ENCODE measurements at regions not wholly inside any gene's neighbourhood (a gene's known extent, or its start where the extent isn't known, plus 50 kb on each side); places are given as distances from the start of the nearest gene placed in this dataset.

DNA sequence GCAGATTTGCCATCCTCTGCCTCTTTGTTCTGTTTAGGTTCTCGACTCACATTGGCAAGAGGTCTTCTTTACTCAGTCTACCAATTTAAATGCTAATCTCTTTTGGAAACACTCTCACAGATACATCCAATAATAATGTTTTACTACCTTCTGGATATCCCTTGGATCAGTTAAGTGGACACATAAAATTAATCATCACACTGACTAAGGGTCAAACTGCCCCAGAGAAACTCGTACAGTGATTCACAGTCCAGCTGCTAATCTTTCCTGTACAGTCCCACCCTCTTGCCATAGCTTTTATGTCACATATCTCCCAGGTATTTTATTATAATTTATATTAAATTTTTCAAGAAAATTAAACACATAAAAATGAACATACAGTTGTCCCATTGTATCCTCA is 360.8 kb upstream of the RGMA start:
- Histone ChIP-seq H2BK20ac (ENCODE audit: low read length) (no peak overlapping the region), H2BK15ac (ENCODE audit: low read length) (no peak overlapping the region), H3K4me3 (ENCODE audit: extremely low read depth in 1 of 4, insufficient read depth in 2 of 4, low read depth in 3 of 4, low read length in 4 of 4) (no peak overlapping the region), H3K79me2 (ENCODE audit: control insufficient read depth in 1 of 2, insufficient read depth in 2 of 2, low read length in 2 of 2) (no peaks in the 10 kb centered on the region), H3K4me2 (ENCODE audit: insufficient read depth in 1 of 2, low read depth in 2 of 2, low read length in 2 of 2) (no peak overlapping the region), H3K36me3 (ENCODE audit: control insufficient read depth in 2 of 4, insufficient read depth in 4 of 4, low read length in 3 of 4) (no peaks in the 10 kb centered on the region), H3K9me3 (ENCODE audit: insufficient read depth in 2 of 2, low read depth in 1 of 2, low read length in 1 of 2) (no peaks in the 10 kb centered on the region), H3K27ac (ENCODE audit: low read depth, low read length) (no peak overlapping the region), H3K4me1 (replicated peaks in 1 of 4; ENCODE audit: control insufficient read depth in 3 of 4, insufficient read depth in 4 of 4, low read length in 3 of 4) (peaks cover 0 to 5% (median 2%) of the 10 kb centered on the region in 4 experiments; a peak in 3 of 7 replicates), H3K27me3 (replicated peaks in 1 of 4; ENCODE audit: control insufficient read depth in 3 of 4, extremely low read depth in 1 of 4, insufficient read depth in 3 of 4, low read length in 3 of 4) (no peaks in the 10 kb centered on the region), H4K91ac (replicated peaks; ENCODE audit: insufficient read length, low read length) (no peak overlapping the region), H3K18ac (ENCODE audit: extremely low read depth, low read length) (no peak overlapping the region), H3K9ac (replicated peaks in 1 of 4; ENCODE audit: extremely low read depth in 1 of 4, low read depth in 3 of 4, low read length in 3 of 4) (no peak overlapping the region), H2AFZ (ENCODE audit: low read length) (no peak overlapping the region), H3K56ac (replicated peaks; ENCODE audit: insufficient read length, low read depth, low read length) (no peak overlapping the region), H3K23ac (ENCODE audit: insufficient read length) (no peak overlapping the region), H3K23me2 (ENCODE audit: low read depth, low read length) (no peaks in the 10 kb centered on the region), H2AK5ac (ENCODE audit: low read depth, low read length) (no peak overlapping the region), H2BK120ac (replicated peaks; ENCODE audit: low read depth, low read length) (no peak overlapping the region), H4K20me1 (replicated peaks in 1 of 2; ENCODE audit: control insufficient read depth in 1 of 2, insufficient read depth in 2 of 2, low read length in 2 of 2) (no peaks in the 10 kb centered on the region), H3K14ac (ENCODE audit: insufficient read length) (no peak overlapping the region), H2BK12ac (ENCODE audit: low read depth, low read length) (no peak overlapping the region), H4K5ac (ENCODE audit: insufficient read length, low read depth, low read length) (no peak overlapping the region), H4K8ac (ENCODE audit: extremely low read depth, insufficient read depth, low read length) (no peak overlapping the region), H3K4ac (replicated peaks; ENCODE audit: insufficient read length, low read depth, low read length) (no peak overlapping the region), H2BK5ac (ENCODE audit: low read depth, low read length) (no peak overlapping the region), H3K79me1 (ENCODE audit: low read depth, low read length) (no peaks in the 10 kb centered on the region)
- WGBS, 2 experiments (ENCODE audit: extremely low coverage in 1 of 2, insufficient coverage in 1 of 2, insufficient read length in 1 of 2, insufficient replicate concordance in 2 of 2, low coverage in 1 of 2, low lambda C conversion rate in 2 of 2, missing lambda C conversion rate in 1 of 2), result 92% methylated on average over 2 of the region's 2 CpGs; no CpG with 5 or more reads in 1 of the 2 experiments
- ChIA-PET CTCF (ENCODE audit: partially characterized antibody) (no interaction called here), POLR2A (ENCODE audit: partially characterized antibody) (no interaction called here)
- no peak for DNase-seq (ENCODE audit: low read depth in 1 of 2, low spot score in 2 of 2)
- no peak for FAIRE-seq
- no peak for TF ChIP-seq SIN3A (conservative IDR thresholded peaks at IDR 0.05 in 1 of 2, IDR thresholded peaks at IDR 0.05 in 1 of 2; ENCODE audit: low read depth in 1 of 2, low read length in 2 of 2)
- TF ChIP-seq BRCA1 (IDR thresholded peaks at IDR 0.05; ENCODE audit: low read depth, low read length), result no peak
- no peak for TF ChIP-seq TBP (IDR thresholded peaks at IDR 0.05; ENCODE audit: low read depth, low read length)
- TF ChIP-seq HDAC2 (IDR thresholded peaks at IDR 0.05; ENCODE audit: borderline replicate concordance in 1 of 2, low read depth in 2 of 2, low read length in 2 of 2), result no peak
- TF ChIP-seq POU5F1 (IDR thresholded peaks at IDR 0.05; ENCODE audit: low read depth, low read length), result no peak
- no peak for TF ChIP-seq CBX5 (IDR thresholded peaks at IDR 0.05; ENCODE audit: low read depth, low read length)
- TF ChIP-seq KDM1A (IDR thresholded peaks at IDR 0.05; ENCODE audit: borderline replicate concordance, low read length), result no peak
- no peak for TF ChIP-seq SP2 (IDR thresholded peaks at IDR 0.05; ENCODE audit: low read length)

Measured in H1 (cell line).